HG02610 (cell line): ENCODE measurements at regions not wholly inside any gene's neighbourhood (a gene's known extent, or its start where the extent isn't known, plus 50 kb on each side); places are given as distances from the start of the nearest gene placed in this dataset.
"Not testable (repeated sequence)": the region's sequence is repeated elsewhere in the genome, so short reads cannot be mapped to it uniquely, and the experiment has no call there.

ENCODE experiments used
- ATAC-seq: cut with Tn5 transposase; IDR thresholded peaks from one replicate; pipeline ENCODE4 v1.9.1; 2021; ENCODE audit warnings: mild to moderate bottlenecking, moderate library complexity; ENCODE audit not compliant: unreplicated experiment

DNA sequence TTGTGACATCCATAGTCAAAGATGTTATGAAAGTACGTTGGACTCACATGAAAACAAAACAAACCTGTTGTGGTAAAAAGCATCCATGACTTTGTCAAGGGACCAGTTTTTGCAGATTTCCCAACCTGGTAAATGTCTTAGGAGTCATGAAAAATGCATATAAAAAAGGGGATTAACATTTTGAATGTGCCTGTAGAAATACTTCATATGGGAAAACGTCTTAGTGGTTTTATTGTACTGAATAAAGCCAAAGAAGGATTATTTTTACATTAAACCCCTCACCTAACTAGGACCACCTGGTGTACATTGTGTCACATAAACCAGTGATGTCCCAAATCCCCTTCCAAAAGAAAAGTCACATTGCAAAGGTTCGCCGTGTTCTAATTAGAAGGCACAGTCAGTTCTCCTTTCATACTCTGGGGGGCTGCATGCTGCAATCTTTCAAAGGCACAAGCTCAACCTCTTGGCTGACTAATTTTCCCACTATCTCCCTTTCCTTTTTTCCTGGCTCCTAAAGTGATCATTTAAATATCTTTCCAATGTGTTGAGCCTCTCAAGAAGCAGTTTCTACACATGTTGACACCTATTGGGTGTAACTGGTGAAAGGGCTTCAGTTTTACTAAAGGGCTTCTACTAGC, 119.8 kb upstream of the SPAG17 start:
- no peak for ATAC-seq

DNA sequence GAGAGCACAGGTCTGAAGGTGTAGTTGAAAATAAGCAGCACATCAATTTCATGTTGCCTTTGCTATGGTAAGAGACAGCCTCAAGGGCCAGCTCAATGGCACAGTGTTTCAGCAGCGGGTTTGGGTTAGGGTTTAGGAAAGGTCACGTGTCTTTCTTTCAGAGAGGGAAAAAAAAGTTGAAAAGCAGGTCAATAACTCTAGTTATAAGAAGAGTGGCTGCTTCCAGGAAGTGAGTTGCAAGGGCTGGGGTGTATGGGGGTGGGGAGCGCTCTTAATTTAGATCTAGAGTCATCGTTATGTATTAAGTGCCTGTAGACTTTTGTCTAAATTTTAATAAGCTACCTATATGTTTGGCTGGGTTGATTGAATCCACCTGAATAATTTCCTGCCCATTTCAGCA, 118.5 kb upstream of the SPAG17 start:
- no peak for ATAC-seq

DNA sequence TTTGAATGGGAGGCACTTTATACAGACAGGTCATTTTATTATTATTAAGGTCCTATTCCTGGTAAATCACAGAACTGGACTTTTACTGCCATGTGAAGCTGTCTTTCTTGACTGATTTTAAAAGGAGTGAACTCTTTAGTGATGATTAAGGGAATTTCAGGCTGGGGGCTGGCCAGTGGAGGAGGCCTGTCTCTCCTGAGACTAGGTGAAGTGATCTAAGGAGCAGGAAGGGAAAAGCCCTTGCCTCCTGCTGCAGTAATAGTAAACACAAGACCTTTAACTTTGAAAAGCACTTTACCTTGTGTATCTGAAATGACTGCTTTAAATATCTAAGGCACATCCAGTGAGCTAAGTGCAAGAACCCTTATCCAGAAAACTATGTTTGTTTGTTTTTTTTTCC, 118.0 kb upstream of the SPAG17 start:
- no peak for ATAC-seq

DNA sequence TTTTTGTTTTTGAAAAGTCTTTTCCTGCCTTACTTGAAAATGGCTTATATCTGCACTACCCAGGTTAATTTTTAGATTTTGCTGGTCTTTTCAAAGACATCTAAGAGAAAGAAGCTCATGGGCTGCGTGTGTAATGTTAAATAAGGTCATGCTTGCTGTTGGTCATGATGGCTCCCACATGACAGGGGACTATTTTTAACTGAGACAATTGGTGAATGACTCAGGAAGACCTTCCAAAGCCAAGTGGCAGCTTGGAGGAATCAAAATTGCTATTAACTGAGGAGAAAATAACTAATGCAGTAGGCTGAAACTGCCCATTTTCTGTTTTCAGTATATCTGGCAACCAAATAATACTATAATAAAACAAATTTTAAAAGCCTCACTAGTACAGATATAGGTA, 117.1 kb upstream of the SPAG17 start:
- no peak for ATAC-seq

DNA sequence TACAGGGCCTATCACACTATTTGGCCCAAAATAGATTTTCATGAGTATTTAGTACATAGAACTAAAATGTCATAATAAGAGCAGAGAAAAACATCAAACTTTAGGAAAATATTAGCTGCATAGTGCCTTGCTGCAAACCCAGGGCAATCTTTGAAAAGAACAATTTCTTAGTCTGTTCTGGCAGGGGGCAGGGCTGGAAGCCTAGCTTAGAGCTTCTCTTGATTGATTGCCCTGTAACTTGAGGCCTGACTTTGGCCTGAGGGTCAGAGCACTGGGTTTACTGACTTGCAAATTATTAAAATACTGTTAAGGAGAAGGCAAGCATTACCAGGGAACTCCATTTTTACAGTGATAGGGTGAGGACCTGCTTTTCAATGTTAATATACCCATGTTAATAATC, 115.8 kb upstream of the SPAG17 start:
- ATAC-seq, result no peak

DNA sequence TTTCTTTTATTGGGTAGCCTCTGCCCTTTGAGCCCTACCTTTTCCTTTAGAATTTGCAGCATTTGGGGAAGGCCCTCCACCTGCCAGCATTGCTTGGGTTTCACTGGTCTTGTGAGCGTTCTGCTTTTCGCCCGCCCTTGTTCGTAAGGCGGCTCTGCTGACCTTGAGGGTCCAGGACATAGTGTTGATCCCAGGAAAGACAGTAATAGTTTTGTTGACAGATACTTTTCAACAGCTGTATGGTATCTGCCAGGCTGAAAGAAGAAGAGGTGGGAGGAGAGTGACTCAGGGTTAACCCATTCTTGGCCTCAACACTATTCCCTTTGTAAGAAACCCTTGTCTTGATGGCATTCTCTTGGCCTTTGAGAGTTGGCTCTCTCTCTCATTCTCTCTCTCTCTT, 113.4 kb upstream of the SPAG17 start:
- ATAC-seq, result no peak

DNA sequence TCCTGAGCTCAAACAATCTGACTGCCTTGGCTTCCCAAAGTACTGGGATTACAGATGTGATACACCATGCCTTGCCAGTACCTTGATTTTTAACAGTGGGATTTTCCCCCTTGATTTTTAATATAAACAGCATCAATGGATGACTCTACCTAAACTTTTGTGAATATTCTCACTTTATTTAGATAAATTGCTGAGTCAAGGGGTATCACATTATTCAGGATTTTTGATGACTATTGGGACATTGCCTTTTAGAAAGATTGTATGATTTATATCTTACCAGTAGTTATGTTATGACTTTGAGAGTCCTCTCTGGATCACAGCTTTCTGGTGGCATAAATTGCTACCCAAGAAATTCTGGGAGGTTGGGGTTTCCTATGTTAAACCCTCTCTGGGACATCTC, 112.5 kb upstream of the SPAG17 start:
- ATAC-seq, result no peak

DNA sequence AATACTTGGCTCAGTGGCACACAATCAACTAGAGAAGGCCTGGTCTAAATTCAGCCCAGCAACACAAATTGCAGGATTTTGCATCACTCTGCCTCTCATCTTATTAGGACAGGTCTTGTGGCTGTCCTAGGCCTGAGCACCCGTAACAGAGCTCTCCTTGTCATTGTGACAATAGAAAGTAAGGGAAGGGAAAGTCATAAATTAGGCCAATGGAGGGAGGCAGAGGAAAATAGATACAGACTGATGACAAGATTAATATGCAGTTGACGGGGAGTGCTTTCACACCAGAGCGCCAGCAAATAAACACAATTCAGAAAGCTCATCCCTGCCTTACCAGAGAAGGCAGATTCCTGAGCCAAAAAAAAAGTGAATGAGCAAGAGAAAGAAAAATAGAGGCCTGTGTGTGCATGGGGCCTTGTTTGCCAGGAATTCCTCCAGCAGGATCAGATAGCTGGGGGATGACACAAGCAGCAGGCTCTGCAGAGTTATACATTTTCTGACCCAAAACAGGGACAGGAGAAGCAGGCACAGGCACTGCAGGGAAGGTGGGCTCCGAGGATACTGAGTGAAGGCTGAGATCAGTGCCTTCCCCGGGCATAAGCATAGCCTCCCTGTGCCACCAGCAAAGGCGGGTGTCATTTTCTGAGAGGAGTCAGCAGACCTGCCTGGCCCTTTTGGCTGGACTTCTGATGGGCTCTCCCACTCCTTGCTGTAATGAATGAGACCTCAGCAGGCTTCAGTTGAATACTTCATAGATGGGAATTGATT, 110.0 kb upstream of the SPAG17 start:
- no peak for ATAC-seq

DNA sequence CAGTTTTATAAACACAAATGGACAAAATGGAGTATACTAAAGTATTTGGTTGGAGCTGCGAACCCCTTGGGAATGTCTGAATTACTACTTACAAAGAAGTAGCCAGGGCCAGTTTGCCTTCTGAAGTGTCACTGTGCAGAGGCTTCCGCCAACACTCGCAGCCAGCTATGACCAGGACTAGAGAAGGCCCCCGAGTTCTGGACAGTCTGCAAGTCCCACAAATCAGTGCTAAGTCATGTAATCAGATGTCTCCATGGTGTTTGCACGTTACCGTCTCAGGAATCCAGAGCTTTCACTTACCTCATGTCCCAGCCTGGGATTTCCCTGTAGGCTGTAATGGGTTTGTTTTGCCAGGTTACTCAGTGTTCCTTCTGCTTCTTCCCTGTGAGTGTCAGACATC, 106.6 kb upstream of the SPAG17 start:
- no peak for ATAC-seq

DNA sequence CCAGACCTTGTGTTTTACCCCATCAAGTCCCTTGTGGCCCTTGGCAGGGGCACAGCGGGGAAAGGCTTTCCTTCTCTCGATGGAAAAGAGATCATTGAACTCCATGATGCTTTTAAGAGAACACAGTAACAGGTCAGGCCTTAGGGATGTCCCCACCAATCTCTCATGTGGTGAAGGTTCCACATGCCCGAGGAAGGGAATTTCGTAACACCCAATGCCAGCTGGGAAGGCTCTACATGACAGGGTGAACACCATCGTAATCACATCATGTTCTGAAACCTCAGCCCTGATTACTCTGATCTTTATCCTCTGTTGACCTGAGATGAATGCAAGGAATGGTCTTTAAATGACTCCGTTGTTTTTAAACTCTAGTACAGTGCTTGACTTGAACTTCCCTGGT, 105.5 kb upstream of the SPAG17 start:
- no peak for ATAC-seq

DNA sequence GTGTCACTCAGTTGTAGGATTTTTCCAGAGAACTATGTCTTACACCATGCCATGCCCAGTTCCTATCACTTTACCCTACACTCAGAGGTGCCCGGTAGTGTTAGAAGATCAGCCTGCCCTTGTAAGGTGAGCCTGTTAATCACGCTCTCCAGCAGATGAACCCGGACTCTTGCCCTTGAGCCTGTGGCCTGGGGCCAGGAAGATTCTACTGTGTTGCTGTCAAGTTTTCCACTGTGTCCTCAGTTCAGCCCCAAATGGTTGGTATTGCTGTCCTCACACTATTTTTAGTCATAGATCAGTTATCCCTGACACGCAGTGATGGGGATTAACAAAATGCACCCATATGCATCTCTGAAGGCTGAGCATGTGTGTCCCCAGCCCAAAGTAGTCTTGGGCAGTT, 105.0 kb upstream of the SPAG17 start:
- no peak for ATAC-seq

DNA sequence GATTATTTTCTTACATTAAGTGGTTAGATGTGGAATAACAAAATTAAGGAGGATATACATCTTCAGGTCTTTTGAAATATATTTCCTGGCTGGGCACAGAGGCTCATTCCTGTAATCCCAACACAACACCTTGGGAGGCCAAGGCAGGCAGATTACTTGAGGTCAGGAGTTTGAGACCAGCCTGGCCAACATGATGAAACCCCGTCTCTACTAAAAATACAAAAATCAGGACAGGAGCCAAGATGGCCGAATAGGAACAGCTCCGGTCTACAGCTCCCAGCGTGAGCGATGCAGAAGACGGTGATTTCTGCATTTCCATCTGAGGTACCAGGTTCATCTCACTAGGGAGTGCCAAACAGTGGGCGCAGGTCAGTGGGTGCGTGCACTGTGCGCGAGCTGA, 95.6 kb upstream of the SPAG17 start:
- not testable (repeated sequence) for ATAC-seq

DNA sequence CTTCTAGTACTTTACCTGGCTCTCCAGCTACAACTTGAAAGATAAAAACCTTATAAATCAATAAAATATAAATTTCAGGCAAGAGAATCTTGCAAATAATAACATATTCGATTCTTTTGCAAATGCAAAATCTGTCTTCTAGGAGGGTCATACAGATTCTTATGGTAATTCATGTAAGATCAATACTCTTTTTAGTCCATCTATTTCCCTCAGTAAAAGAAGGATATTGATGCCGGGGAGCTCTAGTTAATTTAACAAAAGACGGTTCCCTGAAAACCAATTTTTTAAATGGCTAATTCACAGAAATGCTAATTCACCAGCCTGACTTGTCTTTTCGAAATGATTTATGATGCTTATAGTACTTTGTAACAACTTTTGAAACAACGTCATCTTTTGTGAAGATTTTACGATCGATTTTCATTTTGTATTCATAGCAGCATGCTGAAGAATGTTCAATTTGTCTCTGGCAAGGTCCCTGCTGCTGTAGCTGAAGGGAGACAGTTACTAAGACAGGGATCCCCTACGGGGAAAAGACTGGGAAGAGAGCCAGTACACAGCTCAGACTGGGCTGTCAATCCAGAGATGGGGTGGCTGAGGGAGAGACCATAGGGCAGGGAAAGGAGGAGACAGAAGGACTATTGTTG, 90.6 kb upstream of the SPAG17 start:
- no peak for ATAC-seq

DNA sequence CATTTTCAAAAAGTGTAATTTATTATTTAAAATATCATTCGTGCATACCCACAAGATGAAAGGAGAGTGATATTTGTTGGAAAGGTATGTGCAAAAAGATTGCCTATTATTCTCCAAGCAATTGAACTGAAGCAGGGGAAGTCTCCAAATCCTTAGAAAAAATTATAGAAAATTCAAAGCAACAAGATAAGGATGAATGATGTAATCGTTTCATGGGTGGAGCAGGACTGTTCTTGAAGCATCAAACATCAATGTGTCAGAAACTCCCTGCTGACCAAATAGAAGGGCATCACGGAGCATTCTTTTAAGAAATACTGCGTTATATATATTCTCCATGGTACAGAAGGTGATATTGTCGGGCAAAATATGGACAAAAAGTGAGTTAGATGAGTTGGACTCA, 87.9 kb upstream of the SPAG17 start:
- ATAC-seq, result no peak

DNA sequence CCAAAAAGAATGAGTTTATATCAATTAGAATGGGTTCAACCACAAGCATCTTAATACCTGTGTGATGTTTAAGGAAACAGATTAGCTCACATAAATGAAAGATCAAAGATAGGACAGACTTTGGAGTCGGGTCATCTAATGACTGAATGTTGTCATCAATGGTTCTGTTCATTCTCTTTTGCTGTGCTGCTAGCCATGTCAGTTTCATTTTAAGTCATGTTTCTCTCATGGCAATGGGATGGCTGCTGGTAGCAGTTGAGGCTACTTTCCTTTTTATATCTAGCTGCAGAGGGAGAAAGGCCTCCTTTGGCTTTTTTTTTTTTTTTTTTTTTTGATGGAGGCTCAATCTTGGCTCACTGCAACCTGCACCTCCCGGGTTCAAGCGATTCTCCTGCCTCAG, 86.9 kb upstream of the SPAG17 start:
- no peak for ATAC-seq

DNA sequence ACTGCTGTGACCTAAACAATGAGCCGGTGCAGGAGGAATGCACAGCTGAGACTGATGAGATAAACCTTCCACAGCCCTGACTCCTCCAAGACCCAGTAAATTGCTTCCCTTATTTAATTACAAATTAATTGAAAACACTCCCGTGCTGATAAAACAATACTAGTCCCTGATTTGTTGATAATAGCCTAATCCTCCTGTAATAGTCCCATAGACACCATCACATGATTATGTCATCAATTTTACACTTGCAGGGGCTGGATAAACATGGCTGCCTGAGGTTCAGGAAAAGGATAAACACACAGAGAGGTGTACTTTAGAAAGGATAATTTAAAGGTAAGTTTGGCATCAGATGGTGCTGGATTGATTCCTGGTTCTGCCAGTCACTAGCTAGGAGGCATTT, 84.6 kb upstream of the SPAG17 start:
- ATAC-seq, result no peak

DNA sequence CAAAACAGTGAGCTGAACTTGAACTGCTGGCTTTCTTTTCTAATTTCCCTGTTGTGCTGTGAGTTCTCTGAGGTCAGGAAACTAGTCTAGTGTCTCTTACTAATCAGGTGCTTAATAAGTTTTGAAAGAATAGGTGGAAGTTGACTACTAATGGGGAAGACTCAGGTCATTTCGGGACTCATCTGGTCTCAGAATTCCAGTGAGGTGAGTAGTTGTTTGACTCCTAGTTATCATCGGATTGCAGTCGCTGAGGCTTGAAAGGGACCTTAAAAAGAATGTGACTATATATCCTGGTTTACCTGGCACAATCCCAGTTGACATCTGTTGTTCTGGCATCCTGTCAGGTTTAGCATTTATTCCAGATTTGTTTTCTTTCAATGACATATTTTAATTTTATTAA, 81.4 kb upstream of the SPAG17 start:
- no peak for ATAC-seq

DNA sequence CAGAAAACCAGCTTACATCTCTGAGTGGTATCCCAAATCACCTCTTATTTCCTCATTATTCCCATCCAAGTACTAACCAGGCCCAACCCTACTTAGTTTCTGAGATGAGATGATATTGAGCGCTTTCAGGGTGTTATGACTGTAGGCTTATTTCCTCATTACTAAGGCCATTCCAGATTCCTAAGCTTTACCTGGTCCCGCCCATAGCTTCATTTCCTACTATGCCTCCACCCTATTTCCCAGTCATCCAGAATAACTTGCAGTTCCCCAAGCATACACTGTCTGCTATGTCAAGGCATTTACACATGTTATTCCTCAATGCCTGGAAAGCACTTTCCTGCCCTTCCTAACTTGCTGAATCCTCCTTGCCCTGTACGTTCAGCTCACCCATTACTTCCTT, 79.3 kb upstream of the SPAG17 start:
- ATAC-seq, result no peak

DNA sequence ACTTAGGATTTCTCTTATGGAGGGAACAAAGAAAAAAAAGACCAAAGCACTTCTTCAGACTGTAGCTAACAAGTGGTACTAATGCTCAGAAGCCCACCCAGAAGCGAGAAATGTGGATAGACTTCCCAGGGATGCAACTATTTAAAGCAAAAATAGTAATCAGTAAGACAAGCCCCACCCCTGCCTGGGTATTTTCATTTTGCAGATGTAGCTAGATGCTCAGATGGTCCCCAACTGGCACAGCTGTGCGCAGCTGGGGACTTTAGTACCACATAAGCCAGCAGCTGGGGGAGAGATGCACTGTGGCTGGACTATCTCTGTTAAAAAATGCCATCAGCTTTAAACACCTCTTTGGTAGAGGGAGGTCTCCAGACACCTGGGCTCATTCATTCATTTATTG, 77.8 kb upstream of the SPAG17 start:
- no peak for ATAC-seq

DNA sequence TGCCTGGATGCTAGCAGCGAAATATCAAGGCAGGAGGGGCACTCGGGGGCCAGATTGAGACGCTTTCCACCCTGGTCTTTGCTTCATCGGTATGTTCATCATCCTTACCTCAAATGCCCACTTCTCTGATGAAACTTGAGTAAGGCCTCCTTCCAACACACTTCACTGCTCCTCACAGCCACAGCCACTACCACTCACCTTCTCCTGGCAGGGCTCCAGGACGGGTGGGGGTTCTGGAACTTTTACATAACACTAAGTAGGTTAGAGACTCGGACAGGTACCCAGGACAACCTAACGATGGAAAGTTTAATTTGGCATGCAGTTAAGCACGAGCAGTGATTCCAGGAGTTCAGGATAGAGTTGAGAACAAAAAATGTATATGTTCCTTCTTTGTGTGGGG, 73.9 kb upstream of the SPAG17 start:
- no peak for ATAC-seq

DNA sequence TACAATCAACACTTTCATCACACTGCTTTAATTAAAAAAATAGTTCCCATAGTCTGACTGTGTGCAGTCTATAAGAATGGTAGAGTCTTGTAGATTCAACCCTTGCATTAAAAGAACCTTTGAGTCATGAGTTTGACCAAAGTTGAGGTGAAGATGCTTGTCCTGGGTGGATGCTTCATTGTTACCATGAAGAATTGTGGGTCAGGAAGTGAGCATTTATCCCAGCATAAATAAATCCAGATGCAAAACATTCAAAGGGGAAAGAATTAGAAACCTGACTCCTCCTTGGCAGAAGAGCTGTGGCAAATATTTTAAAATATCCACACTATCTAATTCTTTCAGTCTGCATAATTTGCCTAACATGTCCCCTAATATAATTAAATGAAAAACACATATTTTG, 72.9 kb upstream of the SPAG17 start:
- ATAC-seq, result no peak
